SK-N-SH (cell line): ENCODE measurements at regions not wholly inside any gene's neighbourhood (a gene's known extent, or its start where the extent isn't known, plus 50 kb on each side); places are given as distances from the start of the nearest gene placed in this dataset.

ENCODE experiments used
- CHD2 ChIP-seq: fragments of 150-350 bp; IDR thresholded peaks from 2 replicates; pipeline ENCODE4 v1.6.1; 2018; ENCODE audit warnings: low read length; ENCODE audit not compliant: partially characterized antibody
- ELF1 ChIP-seq: IDR thresholded peaks from 2 replicates; pipeline ENCODE4 v1.4.0; 2012
- EZH2phosphoT487 ChIP-seq: fragments of 200-600 bp; sonication (generic); IDR thresholded peaks from 2 replicates; pipeline ENCODE4 v1.6.1; 2017; ENCODE audit warnings: low read depth, mixed run types, mild to moderate bottlenecking, antibody characterized with exemption, moderate library complexity, borderline replicate concordance
- FOXM1 ChIP-seq: IDR thresholded peaks from 2 replicates; pipeline ENCODE4 v1.4.0; 2012; ENCODE audit warnings: low read depth, mild to moderate bottlenecking
- GABPA ChIP-seq: IDR thresholded peaks from 2 replicates; pipeline ENCODE4 v1.4.0; 2012; ENCODE audit warnings: low read depth, mild to moderate bottlenecking
- JUND ChIP-seq: IDR thresholded peaks from 2 replicates; pipeline ENCODE4 v1.4.0; 2012
- NRF1 ChIP-seq: IDR thresholded peaks from 2 replicates; pipeline ENCODE4 v1.6.1; 2012; ENCODE audit warnings: low read depth, mild to moderate bottlenecking, low read length
- POLR2AphosphoS5 ChIP-seq: IDR thresholded peaks from 2 replicates; pipeline ENCODE4 v1.6.1; 2012; ENCODE audit warnings: low read depth, low read length
- RAD21 ChIP-seq: IDR thresholded peaks from 2 replicates; pipeline ENCODE4 v1.6.1; 2012; ENCODE audit warnings: mild to moderate bottlenecking, low read length
- RCOR1 ChIP-seq: fragments of 150-350 bp; IDR thresholded peaks from 2 replicates; pipeline ENCODE4 v1.6.1; 2017; ENCODE audit warnings: antibody characterized with exemption, low read length
- YY1 ChIP-seq: IDR thresholded peaks from 2 replicates; pipeline ENCODE4 v1.4.0; 2012; ENCODE audit warnings: low read depth, mild to moderate bottlenecking
- TF ChIP-seq, protein P1 (sequence below): fragments of 200-600 bp; sonication (generic); IDR thresholded peaks from 2 replicates; pipeline ENCODE4 v1.6.1; 2017; ENCODE audit warnings: antibody characterized with exemption, mild to moderate bottlenecking, moderate library complexity

- TF ChIP-seq, protein P1, sequence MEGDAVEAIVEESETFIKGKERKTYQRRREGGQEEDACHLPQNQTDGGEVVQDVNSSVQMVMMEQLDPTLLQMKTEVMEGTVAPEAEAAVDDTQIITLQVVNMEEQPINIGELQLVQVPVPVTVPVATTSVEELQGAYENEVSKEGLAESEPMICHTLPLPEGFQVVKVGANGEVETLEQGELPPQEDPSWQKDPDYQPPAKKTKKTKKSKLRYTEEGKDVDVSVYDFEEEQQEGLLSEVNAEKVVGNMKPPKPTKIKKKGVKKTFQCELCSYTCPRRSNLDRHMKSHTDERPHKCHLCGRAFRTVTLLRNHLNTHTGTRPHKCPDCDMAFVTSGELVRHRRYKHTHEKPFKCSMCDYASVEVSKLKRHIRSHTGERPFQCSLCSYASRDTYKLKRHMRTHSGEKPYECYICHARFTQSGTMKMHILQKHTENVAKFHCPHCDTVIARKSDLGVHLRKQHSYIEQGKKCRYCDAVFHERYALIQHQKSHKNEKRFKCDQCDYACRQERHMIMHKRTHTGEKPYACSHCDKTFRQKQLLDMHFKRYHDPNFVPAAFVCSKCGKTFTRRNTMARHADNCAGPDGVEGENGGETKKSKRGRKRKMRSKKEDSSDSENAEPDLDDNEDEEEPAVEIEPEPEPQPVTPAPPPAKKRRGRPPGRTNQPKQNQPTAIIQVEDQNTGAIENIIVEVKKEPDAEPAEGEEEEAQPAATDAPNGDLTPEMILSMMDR: peak; percentile 40
- TF ChIP-seq JUND: no peak
- TF ChIP-seq ELF1: no peak
- no peak for TF ChIP-seq POLR2AphosphoS5
- no peak for TF ChIP-seq YY1
- TF ChIP-seq GABPA: no peak
- TF ChIP-seq NRF1: no peak
- no peak for TF ChIP-seq EZH2phosphoT487
- TF ChIP-seq FOXM1: no peak
- no peak for TF ChIP-seq RAD21
- no peak for TF ChIP-seq CHD2
- no peak for TF ChIP-seq RCOR1
These were observed 230.9 kb downstream of the RBM43 start for GRCh38 chr2:151030663-151031230.
